ENCODE measurements at regions not wholly inside any gene's neighbourhood (a gene's known extent, or its start where the extent isn't known, plus 50 kb on each side); places are given as distances from the start of the nearest gene placed in this dataset.

DNA sequence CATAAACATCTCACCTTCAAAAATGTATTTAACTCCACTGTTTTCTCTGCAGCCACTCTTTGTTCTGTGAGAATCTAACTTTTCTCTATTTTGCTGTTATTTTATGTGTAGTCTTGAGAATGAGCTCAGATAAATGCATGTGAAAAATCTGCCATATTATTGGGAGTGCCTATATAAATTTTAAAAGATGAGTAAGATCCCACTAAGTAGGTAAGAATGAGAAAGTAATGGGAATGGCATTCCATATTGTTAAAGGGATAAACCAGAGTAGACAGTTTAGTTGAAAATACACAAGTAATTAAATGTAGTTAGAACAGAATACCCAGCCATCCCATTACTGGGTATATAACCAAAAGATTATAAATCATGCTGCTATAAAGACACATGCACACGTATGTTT is 817.2 kb downstream of the FAM181B start:
- DNase-seq (ENCODE audit: insufficient read length, low spot score) (no peak), FAIRE-seq (no peak)

DNA sequence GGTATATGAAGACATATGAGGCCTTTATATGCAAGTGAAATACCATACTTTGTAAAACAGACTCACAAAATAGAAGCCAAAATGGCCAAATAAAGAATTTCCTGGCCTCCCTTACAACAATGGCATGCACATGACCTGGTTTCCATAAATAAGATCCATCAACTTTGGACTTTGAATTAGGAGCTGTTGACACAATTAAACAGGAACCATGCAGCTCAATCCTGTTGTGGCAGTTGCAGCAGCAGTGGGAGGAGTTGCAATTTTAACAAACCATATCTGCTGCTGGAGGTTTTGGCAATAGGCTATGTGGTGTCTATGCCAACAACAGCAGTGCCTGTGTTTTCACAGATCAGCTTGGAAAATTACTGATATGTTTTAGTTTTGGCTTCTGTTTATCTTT is 818.6 kb downstream of the FAM181B start:
- DNase-seq (ENCODE audit: insufficient read length, low spot score), result no peak
- no peak for FAIRE-seq

DNA sequence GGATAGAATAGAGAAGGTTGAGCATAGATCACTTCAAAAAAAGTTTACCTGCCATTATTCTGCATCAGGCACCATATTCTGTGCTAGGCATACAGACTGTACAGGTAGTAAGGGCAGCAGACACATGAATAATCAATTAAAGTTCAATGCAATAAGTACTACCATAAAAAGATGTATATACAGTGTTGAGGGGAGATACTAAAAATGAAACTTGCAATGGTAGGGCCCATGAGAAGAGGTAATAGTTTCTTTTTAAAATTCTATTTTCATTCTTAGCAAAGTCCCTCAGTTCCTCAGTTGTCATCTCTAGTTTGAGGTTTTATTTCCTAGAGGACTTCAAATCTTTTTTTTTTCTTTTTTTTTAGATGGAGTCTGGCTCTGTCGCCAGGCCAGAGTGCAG is 819.9 kb downstream of the FAM181B start:
- FAIRE-seq, result no peak
- no peak for DNase-seq (ENCODE audit: insufficient read length, low spot score)

DNA sequence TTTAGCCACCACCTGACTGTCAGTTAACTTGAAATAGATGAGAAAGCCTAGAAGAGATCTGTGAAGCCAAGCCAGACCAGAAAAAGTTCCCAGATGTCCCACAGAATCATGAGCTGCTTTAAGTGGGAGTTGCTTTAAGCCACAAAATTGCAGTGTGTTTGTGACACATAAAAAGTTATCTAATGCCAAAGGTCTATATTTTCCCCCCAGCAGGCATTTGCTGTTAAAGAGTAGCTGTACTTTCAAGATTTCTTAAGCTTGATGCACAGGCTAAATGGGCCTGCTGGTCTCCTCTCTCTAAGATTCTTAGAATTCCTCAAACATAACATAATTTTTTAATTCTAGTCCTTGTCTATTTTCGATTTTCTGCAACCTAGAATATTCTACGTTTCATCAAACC is 825.7 kb downstream of the FAM181B start:
- DNase-seq (ENCODE audit: insufficient read length, low spot score), result no peak
- no peak for FAIRE-seq

DNA sequence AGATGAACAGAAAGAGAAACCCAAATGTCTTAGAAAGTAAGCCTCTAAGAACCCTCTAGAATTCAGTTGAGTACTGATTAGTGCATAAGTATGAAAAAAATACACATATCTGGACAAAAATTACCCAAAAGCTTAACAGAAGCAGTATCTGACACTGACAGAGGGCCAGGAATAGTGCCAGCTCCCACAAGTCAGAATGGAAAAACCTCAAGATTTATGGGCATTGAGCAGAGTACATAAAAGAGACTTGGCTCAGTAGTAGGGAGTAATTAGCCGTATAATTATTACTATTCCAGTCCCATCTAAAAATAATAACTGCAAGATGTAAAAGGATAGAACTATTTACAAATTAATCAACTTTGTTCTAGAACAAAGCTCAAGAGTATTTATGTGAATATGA is 834.5 kb downstream of the FAM181B start:
- FAIRE-seq (no peak), DNase-seq (ENCODE audit: insufficient read length, low spot score) (no peak)

DNA sequence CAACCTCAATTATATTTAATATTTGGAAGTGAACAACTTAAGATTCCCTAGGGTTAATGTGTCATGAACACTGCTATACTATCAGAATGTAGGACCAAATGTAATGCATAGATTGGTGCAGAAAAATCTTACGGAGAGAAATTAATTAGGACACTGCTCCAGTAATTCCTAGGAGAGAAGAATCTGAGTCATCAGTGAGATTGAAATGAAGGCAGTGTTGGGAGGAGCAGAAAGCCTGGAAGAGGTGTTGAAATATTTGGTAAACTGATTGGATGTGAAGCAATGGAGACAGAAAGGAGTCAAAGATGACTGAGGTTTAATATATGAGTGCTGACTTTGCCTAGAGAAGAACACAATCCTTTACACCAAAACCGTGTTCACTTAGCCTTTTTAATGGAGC is 836.0 kb downstream of the FAM181B start:
- DNase-seq (ENCODE audit: insufficient read length, low spot score) (no peak), FAIRE-seq (no peak)

DNA sequence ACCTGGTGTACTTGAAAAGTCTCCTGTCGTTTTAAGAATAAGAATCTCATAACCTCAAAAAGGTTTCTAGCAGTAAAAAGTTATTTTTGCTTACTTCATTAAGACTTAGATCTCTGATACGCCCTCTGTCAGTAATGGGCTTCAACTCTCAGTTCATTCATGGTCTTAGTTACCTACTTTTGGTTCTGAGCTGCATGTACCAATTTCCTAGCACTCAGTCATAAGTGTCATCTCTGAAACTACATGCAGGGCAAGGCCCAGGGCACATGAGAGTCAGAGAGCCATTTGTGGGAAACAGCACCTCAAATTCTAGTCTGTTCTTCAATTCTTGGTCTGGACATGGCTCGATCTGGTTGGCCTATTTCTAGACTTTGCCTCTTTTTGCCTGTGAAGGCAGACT is 838.4 kb downstream of the FAM181B start:
- FAIRE-seq, result no peak

DNA sequence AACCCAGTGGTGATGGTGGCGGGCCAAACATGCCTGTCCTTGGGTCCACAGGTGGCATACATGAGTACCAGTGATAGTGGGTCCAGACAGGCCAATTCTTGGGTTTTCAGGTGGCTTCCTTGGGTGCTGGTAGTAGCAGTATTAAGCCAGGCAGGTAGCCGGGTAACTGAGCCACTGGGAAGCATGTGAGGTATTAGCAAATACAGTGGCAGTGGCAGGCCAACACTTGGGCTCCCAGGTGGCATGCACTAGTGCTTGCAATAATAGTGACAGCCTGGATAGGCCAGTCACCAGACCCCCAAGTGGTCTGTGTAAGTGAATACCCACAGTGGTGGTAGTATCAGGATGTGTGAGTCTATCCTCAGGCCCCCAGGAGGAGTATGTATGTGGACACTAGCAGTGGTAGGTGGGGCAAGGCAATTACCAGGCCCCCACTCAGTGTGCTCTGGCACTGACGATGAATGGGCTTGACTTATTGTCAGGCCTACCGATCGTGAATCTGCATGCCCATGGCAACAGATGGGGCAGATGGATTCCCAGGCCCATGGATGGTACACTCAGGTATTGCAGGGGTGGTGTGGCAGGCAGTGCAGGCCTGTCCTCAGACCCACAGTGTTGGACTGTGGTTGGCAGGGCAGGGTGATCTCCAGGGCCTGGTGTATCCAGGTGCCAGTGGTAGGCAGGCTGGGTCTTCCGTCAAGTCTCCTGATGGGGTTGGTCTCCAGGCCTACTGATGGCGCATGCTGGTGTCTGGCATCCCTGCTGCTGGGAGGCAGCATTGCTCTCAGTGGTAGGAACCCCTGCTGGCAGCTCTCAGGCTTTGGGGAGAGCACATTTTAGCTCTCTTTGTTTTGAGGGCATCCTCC is 840.7 kb downstream of the FAM181B start:
- DNase-seq (ENCODE audit: insufficient read length, low spot score), result no peak
- no peak for FAIRE-seq

More for the DNA sequence above, 838.4 kb downstream of the FAM181B start:
- DNase-seq (ENCODE audit: insufficient read length, low spot score), result no peak

DNA sequence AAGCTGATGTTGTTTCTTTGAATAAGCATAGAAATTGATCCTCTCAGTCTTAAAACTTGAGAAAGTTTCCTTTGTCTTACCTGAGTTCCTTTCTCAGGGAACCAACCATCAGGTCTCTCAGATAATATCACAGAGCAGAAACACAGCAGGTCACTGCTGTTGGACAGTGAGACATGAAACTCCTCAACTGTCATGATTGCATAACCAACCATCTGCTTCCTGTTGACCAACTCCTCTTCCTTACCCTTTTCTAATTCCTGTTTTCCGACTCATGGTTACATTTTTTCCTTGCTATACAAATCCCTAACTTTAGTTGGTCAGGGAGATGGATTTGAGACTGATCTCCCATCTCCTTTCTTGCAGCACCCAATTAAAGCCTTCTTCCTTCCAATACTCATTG is 845.3 kb downstream of the FAM181B start:
- FAIRE-seq, result no peak
- no peak for DNase-seq (ENCODE audit: insufficient read length, low spot score)

DNA sequence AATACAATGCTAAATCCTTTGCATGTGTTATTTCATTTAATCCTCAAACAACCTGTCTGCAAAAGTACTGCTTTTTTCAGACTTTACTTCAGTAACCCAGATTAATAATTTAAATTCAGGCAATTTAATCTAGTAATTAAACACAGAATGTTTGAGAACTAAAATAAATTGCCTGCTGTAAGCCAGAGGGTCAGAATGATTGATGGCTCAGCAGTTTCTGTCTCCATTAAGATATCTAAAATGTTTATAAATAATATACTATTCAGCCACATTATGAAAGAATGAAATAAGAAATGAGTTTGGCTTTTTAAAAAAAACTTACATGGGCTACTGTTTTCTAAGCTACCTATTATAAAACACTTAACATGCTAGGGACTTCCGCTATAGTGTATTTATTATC is 846.0 kb downstream of the FAM181B start:
- DNase-seq (ENCODE audit: insufficient read length, low spot score), result no peak
- FAIRE-seq, result no peak

DNA sequence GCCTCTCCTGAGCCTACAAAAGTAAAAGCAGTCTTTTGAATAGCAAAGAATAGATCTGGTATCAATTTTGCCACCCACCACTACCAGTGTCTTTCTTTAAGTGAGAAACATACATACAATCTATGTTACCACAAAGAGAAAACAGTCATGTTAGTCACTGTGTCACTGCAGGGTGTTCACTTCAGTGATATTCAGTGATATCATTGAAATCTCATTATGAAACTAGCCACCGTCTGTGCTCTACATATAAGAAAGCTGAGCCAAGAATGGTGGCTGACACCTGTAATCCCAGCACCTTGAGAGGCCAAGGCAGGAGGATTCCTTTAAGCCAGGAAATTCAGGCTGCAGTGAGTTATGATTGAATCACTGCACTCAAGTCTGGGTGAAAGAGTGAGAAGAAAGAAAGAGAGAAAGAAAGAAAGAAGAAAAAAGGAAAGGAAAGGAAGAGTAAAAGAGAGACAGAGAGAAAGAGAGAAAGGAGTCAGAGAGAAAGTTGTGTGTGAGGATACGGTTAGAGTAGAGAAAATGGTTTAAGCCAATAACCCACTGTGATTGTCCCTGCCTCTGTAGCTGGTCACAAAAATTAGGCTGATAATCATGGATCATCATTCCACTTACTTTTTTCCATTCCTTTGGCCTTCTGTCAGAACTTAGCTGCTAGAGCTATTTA is 847.1 kb downstream of the FAM181B start:
- FAIRE-seq, result no peak
- no peak for DNase-seq (ENCODE audit: insufficient read length, low spot score)

DNA sequence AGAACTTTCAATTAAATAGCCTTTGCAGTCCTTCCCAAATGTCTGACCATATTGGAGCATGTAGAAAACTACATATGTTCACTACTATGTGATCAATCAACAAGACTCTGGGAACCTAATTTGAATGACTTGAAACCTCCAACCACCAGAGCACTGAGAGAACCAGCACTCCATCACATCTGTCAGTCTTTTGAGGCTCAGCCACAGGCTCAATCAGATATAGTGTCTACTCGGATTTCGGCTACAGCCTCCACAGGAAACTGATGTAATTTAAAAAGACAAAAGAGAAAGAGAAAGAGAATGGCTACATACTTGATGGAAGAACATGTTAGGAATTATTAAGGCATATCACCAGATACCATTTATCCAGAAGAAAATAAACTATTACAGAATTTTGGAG is 859.0 kb downstream of the FAM181B start:
- FAIRE-seq (no peak), DNase-seq (ENCODE audit: insufficient read length, low spot score) (no peak)

DNA sequence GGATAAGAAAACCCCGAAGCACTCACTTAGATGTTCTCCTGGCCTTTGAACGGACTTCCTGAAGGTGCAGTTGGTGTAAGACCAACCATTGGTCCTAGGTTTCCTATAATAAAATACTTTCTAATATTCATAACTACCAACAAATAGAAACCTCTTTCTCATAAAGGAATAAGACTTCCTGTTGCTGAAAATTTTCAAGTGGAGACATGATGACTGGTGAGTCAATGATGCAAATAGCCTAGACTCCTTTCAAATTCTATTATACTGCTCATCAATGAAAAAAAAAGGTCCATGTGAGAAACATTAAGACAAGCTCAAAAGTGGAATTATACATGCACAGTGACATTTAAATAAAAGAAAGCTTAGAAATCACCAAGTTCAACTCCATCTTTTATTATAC is 862.8 kb downstream of the FAM181B start:
- FAIRE-seq, result no peak

DNA sequence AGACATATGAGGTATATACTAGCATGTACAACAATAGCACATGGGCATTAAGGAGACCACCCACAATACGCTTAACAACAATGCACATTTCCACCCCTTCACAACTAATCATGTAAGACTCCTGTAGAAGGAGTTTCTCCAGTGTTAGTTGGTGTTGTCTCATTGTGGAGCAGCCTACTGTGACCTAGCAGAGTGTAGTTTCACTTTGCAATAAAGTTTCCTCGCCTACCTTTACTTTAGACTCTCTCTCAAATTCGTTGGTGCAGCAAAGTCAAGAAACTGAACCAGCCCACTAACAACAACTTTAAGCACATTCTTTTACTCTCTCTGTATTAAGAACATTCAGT is 863.6 kb downstream of the FAM181B start:
- no peak for FAIRE-seq
- DNase-seq (ENCODE audit: insufficient read length, low spot score), result no peak

More for the DNA sequence above, 862.8 kb downstream of the FAM181B start:
- no peak for DNase-seq (ENCODE audit: insufficient read length, low spot score)

DNA sequence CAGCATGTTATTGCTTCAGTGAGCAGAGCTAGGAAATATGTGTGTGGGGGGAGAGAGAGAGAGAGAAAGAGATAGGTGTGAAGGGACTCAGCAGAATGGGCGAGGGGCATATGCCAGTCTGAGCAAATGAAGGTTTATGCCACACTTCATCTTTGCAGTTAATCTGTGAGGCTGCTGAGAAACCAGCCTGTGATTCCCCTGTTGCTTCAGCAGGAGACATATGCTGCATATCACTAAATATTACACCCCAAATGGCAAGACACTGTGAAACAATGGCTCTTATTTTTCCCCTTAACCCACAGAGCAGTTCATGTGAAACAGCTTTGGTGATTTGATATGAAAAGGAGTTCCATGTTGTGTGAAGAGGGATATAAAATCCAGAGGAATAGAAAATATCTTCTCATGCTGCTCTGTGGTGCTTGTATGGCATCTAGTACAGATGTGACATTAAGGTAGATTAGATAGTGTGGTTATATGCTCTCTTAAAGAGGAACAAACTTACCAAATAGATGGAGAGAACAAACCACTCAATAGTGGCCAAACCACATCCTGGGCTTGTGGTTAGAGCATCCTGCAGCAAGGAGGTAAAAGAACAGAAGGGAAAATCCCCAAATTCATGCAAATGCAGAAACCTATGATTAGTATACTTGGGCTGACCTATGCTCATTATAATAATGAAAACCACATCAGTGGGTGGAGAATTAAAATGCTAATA is 864.2 kb downstream of the FAM181B start:
- FAIRE-seq (no peak), DNase-seq (ENCODE audit: insufficient read length, low spot score) (no peak)

DNA sequence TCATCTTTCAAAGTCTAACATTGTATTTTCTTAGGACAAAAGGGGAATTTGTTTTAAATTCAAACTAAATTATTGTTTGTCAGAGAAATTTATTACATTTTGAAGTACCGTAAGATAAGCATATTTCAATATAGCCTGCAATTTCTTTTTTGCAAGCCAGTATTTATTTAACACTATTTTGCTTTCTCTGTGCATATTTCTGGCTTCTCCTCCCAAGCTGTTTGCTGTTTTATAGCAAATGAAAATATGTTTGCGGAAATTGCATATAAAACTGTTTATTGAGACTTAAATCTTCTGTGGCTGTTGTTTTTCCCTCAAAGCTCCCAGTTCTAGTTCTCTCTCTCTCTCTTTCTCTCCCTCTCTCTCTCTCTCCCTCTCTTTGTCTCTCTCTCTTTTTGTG is 866.8 kb downstream of the FAM181B start:
- DNase-seq (ENCODE audit: insufficient read length, low spot score), result no peak
- FAIRE-seq, result no peak

DNA sequence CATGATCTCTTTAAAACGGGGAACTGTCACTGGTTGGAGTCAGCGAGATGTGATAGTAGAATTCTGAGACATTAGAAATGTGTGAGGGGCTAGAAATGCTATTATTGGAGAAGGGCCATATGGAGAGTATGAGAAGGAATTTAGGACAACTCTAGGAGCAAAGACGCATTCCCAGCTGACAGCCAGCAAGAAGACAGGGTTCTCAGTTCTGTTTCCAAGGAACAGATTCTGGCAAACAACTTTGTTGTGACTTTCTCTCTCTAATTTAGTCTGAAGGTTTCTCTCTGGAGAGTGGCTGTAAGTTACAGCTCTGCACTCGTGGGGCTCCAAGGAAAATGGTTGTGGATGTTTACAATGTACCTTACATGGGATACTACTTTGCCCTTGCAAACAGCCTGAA is 876.3 kb downstream of the FAM181B start:
- DNase-seq (ENCODE audit: insufficient read length, low spot score) (no peak), FAIRE-seq (no peak)

DNA sequence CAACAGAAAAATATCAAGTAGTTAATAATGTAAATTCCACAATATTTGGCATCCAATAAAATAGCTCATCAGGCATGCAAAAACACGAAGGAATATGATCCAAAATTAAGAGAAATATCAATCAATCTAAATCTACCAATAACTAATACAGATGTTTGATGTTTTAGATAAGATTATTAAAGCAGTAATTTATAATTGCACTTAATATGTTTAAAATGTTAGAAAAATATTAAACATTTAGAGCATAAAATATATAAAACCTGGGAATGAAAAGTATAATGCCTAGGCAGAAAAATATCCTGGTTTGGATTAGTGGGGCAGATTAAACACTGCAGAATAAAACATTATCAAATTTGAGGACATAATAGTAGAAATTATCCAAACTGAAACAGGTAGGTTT is 879.9 kb downstream of the FAM181B start:
- DNase-seq (ENCODE audit: insufficient read length, low spot score) (no peak), FAIRE-seq (no peak)

DNA sequence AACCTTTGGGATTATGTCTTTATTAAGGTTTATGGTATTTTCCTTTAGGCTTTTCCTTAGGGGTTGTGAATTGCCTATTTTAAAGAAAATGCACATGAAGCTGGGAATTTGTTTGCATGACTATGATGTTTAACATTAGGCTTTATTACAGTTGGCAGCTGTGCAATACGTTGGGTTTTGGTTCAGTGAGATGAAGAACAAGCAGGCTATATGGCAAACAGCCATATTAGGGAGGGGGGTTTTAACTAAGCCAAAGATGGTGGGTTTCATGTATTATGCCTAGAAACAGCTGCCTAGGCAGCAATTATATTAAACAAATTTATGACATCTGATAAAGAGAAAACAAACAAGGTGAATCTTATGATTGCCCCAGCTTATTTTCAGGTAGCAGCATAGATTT is 880.8 kb downstream of the FAM181B start:
- no peak for DNase-seq (ENCODE audit: insufficient read length, low spot score)
- FAIRE-seq, result no peak

DNA sequence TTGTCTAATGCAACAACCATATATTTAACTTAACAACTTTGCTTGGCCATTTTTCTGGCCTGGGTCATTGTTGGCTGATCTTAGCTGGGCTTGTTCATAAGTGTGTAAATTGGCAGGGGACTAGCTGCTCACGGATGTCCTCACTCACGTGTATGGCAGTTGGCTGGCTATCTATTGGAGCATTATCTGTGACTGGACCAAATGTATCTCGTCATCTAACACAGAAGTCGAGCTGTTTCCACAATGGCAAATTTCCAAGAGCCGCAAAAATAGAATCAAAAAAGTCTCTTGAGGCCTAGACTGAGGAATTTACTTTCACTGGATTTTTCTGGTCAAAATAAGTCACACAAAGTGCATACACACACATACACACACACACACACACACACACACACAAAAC is 893.3 kb downstream of the FAM181B start:
- DNase-seq (ENCODE audit: insufficient read length, low spot score) (no peak), FAIRE-seq (no peak)

DNA sequence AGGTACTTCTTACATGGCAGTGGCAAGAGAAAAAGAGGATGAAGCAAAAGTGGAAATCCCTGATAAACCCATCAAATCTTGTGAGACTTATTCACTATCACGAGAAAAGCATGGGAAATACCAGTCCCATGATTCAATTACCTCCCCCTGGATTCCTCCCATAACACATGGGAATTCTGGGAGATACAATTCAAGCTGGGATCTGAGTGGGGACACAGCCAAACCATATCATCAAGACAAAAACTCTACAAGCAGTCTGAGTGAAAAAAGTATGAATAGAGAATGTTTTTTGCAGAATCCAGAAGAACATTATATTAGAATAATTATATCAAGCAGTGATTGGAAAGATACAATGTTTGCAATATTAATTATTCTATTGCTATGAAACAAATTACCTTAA is 893.7 kb downstream of the FAM181B start:
- FAIRE-seq, result no peak
- no peak for DNase-seq (ENCODE audit: insufficient read length, low spot score)

DNA sequence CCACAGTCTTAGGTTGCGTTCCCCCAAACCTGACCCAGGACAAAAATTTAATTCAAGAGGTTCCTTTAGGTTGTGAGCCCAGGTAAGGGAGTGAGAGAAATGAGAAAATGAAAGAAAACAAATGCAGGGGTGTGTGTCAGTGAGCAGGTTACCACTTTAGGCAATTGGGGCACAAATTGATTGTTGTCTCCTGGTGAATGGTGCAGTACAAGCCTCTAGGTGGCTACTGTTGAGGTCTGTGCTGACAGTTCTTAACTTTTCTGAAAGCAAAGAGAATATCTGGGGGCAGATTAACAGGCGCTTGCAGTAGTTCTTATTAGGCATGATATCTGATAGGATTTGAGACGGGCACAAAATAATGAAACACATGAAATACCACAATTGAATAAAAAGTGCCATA is 894.6 kb downstream of the FAM181B start:
- FAIRE-seq (no peak), DNase-seq (ENCODE audit: insufficient read length, low spot score) (no peak)
